BLaER1 treated with 17β-estradiol and CSF1 and Interleukin-3, amounts not matched to agents 10 nM and 100 nM (cell line): ENCODE measurements at regions not wholly inside any gene's neighbourhood (a gene's known extent, or its start where the extent isn't known, plus 50 kb on each side); places are given as distances from the start of the nearest gene placed in this dataset.
"Not testable (repeated sequence)": the region's sequence is repeated elsewhere in the genome, so short reads cannot be mapped to it uniquely, and the experiment has no call there.

Experiments used
- H3K27ac ChIP-seq, 11 experiments: shearing (Covaris generic); formaldehyde crosslinking; 2 replicates each; pipeline ENCODE4 v1.8.1; 2022
- H3K27me3 ChIP-seq, 11 experiments: shearing (Covaris generic); formaldehyde crosslinking; 2 replicates each; pipeline ENCODE4 v1.8.1; 2022
- H3K36me3 ChIP-seq, 11 experiments: shearing (Covaris generic); formaldehyde crosslinking; 2 replicates each; pipeline ENCODE4 v1.8.1; 2022
- H3K4me1 ChIP-seq, 10 experiments: shearing (Covaris generic); formaldehyde crosslinking; 2 replicates each; pipeline ENCODE4 v1.8.1; 2022
- H3K4me2 ChIP-seq, 11 experiments: shearing (Covaris generic); formaldehyde crosslinking; 2 replicates each; pipeline ENCODE4 v1.8.1; 2022
- H3K4me3 ChIP-seq, 10 experiments: shearing (Covaris generic); formaldehyde crosslinking; 2 replicates each; pipeline ENCODE4 v1.8.1; 2022
- H3K9ac ChIP-seq, 11 experiments: shearing (Covaris generic); formaldehyde crosslinking; 2 replicates each; pipeline ENCODE4 v1.8.1; 2022
- H3K9me3 ChIP-seq, 11 experiments: shearing (Covaris generic); formaldehyde crosslinking; replicated peaks in 1 of 11; 2 replicates each; pipeline ENCODE4 v1.8.1; 2022
- H4K20me1 ChIP-seq, 11 experiments: shearing (Covaris generic); formaldehyde crosslinking; 2 replicates each; pipeline ENCODE4 v1.8.1; 2022
- Cebpa-rat ChIP-seq, 11 experiments: shearing (Covaris generic); IDR thresholded peaks; 2 replicates each; pipeline ENCODE4 v1.8.1; 2022

DNA sequence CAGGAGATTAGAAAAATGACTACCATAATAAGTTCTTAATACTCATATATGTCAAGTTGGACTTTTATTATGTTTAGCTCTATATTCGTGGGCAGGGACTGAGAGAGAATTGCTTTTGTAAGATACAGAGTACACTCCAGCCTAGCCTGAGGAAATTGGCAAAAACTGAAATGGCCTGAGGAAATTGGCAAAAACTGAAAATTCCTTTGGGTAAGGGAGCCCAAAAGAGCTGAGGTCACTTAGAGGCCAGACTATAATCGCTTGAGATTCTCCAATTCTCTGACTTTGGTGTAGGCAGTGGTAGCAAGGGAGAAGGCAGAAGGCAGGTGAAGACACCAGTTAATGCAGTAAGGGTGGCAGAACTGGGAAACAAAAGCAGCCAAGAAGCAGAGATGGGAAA is 124.5 kb upstream of the HCCS start:
- Histone ChIP-seq H3K36me3 (no peaks in the 10 kb centered on the region), H3K9me3 (no peaks in the 10 kb centered on the region), H3K4me1 (no peaks in the 10 kb centered on the region), H3K27ac (no peak overlapping the region), H4K20me1 (no peaks in the 10 kb centered on the region; a peak in 1 of 22 replicates), H3K4me3 (no peak overlapping the region), H3K9ac (no peak overlapping the region), H3K4me2 (no peak overlapping the region), H3K27me3 (peaks cover 81 to 100% (median 100%) of the 10 kb centered on the region in 11 experiments)
- no peak for TF ChIP-seq Cebpa-rat (IDR thresholded peaks at IDR 0.05)

DNA sequence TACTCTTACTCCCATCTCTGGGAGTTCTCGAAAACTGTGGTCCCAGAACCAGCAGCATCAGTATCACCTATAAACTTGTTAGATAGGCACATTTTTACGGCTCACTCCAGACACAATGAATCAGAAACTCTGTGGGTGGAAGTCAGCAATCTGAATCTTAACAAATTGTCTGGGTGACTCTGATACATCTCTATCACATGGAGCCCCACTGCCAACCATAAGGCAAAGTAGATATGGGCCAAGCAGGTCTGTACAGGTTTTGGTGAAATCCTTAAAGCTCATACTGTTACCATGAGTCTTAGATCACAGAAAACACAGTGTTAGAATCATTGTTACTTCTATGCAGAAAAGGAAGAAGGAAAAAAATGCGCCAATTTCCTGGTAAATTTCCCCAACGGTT is 122.5 kb upstream of the HCCS start:
- no peak for TF ChIP-seq Cebpa-rat (IDR thresholded peaks at IDR 0.05)
- H3K36me3 ChIP-seq, result no peaks in the 10 kb centered on the region
- H3K4me3 ChIP-seq, result no peak overlapping the region
- no peak overlapping the region for H3K4me2 ChIP-seq
- no peaks in the 10 kb centered on the region for H4K20me1 ChIP-seq
- no peak overlapping the region for H3K9ac ChIP-seq
- peaks cover 90 to 100% (median 100%) of the 10 kb centered on the region in 11 experiments for H3K27me3 ChIP-seq
- no peaks in the 10 kb centered on the region for H3K9me3 ChIP-seq
- H3K4me1 ChIP-seq, result no peaks in the 10 kb centered on the region
- H3K27ac ChIP-seq, result no peak overlapping the region

DNA sequence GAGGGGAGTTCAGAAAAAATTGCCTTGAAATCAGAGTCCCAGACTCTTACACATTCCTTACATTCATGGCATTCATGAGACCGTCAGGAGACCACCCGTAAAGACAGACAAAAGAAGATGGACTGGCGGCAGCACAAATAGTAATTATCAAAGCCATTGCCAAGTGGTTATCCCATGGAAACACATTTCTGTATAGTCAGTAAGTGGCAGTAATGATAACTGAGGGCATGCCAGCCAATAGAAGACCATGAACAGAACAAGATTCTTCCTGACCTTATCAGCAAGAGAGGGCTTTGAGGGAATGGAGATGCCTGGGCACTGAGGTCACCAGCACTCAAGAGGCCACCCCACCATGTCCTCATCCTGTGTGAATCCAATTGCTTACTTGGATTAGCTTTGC is 121.7 kb upstream of the HCCS start:
- no peaks in the 10 kb centered on the region for H3K36me3 ChIP-seq
- no peak overlapping the region for H3K27ac ChIP-seq
- H3K27me3 ChIP-seq, result peaks cover 86 to 100% (median 98%) of the 10 kb centered on the region in 11 experiments
- TF ChIP-seq Cebpa-rat (IDR thresholded peaks at IDR 0.05), result no peak
- H4K20me1 ChIP-seq, result no peaks in the 10 kb centered on the region
- H3K9me3 ChIP-seq, result no peaks in the 10 kb centered on the region
- no peak overlapping the region for H3K9ac ChIP-seq
- no peaks in the 10 kb centered on the region for H3K4me1 ChIP-seq
- H3K4me3 ChIP-seq, result no peak overlapping the region
- no peak overlapping the region for H3K4me2 ChIP-seq

DNA sequence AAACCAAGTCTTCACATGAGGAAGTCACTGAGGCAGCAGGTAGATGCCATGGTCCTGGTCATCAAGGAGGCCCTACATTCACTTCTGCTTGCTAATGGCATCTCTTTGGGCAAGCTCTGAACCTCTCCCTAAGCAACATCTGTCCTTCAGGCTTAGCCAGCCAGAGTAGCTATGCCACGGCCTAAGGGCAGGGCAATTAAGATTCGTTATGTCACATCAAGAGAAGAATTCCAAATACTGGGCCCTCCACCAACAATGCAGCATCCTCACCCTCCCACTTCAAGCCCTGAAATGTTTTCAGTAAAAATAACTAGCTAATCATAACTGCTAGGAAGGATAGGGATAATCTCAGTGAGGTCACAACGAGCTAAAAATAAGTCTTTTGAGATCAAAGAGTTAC is 120.7 kb upstream of the HCCS start:
- Histone ChIP-seq H3K4me1 (no peaks in the 10 kb centered on the region), H4K20me1 (no peaks in the 10 kb centered on the region), H3K36me3 (no peaks in the 10 kb centered on the region), H3K9ac (no peak overlapping the region), H3K27ac (no peak overlapping the region), H3K9me3 (no peaks in the 10 kb centered on the region), H3K27me3 (peaks cover 78 to 97% (median 92%) of the 10 kb centered on the region in 11 experiments), H3K4me2 (no peak overlapping the region), H3K4me3 (no peak overlapping the region)
- TF ChIP-seq Cebpa-rat (IDR thresholded peaks at IDR 0.05), result no peak

DNA sequence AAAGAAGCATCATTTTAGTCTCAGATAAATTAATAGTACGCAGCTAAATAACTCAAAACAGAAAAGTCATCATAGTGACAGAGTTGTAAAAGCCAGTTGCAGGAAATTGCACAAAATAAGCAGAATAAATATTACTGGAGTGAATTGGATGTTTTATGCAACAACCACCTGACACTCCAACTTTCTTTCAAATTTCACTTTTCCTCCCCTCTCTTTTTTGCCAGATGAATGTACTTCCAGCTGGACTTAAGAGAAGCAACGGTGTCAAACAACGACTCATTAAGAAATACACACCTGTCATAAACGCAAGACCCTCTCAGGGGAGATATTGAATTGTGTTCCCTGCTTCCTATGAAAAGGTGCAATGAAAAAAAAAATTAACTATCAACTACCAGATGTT is 120.2 kb upstream of the HCCS start:
- H3K27ac ChIP-seq, result no peak overlapping the region
- H3K9ac ChIP-seq, result no peak overlapping the region
- H3K4me2 ChIP-seq, result no peak overlapping the region
- no peaks in the 10 kb centered on the region for H3K9me3 ChIP-seq
- no peaks in the 10 kb centered on the region for H4K20me1 ChIP-seq
- H3K4me1 ChIP-seq, result no peaks in the 10 kb centered on the region
- no peak overlapping the region for H3K4me3 ChIP-seq
- no peak for TF ChIP-seq Cebpa-rat (IDR thresholded peaks at IDR 0.05)
- no peaks in the 10 kb centered on the region for H3K36me3 ChIP-seq
- peaks cover 75 to 93% (median 88%) of the 10 kb centered on the region in 11 experiments for H3K27me3 ChIP-seq

DNA sequence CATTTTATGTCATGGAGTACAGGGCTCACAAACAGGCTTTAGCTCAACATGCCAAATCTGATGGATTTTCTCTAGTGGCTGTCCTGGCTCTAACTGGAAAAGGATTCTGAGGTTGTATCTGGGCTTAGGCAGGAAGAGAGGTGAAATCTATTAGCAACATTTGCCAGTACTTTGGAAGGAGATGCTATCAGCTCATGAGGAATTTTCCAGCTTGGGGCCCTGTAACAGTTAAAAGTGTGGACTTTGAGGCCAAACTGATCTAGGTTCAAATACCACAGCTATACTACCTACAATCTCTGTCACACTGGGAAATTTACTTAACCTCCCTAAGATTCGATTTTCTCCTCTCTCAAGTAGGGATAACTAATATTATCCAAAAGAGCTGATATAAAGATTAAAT is 119.0 kb upstream of the HCCS start:
- TF ChIP-seq Cebpa-rat (IDR thresholded peaks at IDR 0.05), result no peak
- Histone ChIP-seq H3K9me3 (no peaks in the 10 kb centered on the region), H3K27ac (no peak overlapping the region), H3K36me3 (no peaks in the 10 kb centered on the region), H3K4me3 (no peak overlapping the region), H3K27me3 (peaks cover 74 to 93% (median 88%) of the 10 kb centered on the region in 11 experiments), H4K20me1 (no peaks in the 10 kb centered on the region), H3K4me1 (no peaks in the 10 kb centered on the region), H3K9ac (no peak overlapping the region), H3K4me2 (no peak overlapping the region)

DNA sequence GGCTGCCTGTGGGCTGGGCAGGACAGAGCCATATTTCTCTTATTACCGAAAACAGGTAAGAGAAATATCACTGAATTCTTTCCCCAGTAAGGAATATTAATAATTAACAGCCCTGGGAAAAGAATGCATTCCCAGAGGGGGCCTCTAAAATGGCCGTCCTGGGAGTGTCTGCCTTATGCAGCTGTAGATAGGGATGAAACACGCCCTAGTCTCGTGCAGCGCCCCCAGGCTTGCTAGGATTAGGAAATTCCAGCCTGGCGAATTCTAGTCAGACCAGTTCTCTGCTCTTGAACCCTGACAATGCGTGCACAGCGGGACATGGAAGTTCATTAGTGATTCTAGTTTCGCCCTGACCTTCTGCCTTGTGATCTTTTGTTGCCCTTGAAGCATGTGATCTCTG is 104.1 kb upstream of the HCCS start:
- H3K4me3 ChIP-seq, H4K20me1 ChIP-seq, H3K27ac ChIP-seq, H3K36me3 ChIP-seq, H3K9ac ChIP-seq, H3K4me2 ChIP-seq: not testable (repeated sequence)
- H3K4me1 ChIP-seq, result peaks cover 0 to 13% (median 6%) of the 10 kb centered on the region in 10 experiments; a peak in 8 of 20 replicates
- H3K27me3 ChIP-seq, result peaks cover 72 to 97% (median 91%) of the 10 kb centered on the region in 11 experiments
- H3K9me3 ChIP-seq, result peaks cover 0 to 10% (median 0%) of the 10 kb centered on the region in 11 experiments; a peak in 3 of 22 replicates

DNA sequence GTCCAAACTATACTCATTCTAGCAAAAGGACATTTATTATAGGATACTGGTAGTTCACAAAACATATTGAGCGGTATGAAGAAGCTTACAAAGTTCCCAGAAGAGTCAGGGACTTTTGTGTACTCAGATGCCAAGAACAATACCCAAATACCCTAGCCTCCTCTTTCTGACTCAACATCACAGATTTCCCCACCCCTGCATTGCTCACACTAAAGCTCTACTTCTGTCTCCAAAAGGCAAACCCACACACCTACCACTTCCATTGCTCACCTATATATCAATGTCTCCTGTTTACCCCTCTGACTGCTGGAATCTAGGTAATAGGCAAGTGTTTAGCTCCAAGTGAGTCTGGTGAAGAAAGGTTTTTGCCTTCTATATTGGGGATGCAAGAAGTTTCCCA is 100.7 kb upstream of the HCCS start:
- Histone ChIP-seq H3K9ac (no peak overlapping the region), H3K4me1 (peaks cover 0 to 13% (median 6%) of the 10 kb centered on the region in 10 experiments; a peak in 8 of 20 replicates), H3K9me3 (peaks cover 0 to 10% (median 0%) of the 10 kb centered on the region in 11 experiments; a peak in 3 of 22 replicates), H3K36me3 (no peaks in the 10 kb centered on the region), H3K4me3 (no peak overlapping the region), H3K27ac (no peak overlapping the region), H3K4me2 (peak overlapping the region in 7 of 11 experiments; percentile 13 to 43 (median 22); a peak in 9 of 22 replicates), H4K20me1 (no peaks in the 10 kb centered on the region), H3K27me3 (peaks cover 94 to 100% (median 100%) of the 10 kb centered on the region in 11 experiments)
- no peak for TF ChIP-seq Cebpa-rat (IDR thresholded peaks at IDR 0.05)

DNA sequence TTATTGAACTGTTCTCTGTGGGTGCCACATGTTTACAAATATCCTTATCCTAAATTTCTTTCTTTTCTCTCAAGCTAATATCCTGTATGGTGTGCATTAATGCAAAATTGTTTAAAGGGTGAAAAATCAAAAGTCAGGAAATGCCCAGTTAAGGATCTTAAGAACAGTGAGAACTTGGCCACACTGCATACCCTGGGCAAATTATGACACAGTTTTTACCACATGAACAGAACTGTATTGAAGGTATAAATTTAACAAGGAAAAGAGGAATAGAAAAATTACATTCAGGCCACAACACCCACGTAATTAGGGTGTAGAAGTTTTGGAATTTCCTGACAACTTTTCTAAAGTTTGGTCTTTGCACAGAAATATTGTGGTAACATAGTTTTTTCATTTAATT is 94.4 kb upstream of the HCCS start:
- no peak for TF ChIP-seq Cebpa-rat (IDR thresholded peaks at IDR 0.05)
- Histone ChIP-seq H3K9ac (no peak overlapping the region), H3K9me3 (0 out of 22 replicates have a peak, but pooled peaks cover 0 to 5% (median 0%) of the 10 kb centered on the region in 11 experiments), H4K20me1 (no peaks in the 10 kb centered on the region), H3K4me3 (no peak overlapping the region), H3K4me1 (peaks cover 0 to 15% (median 0%) of the 10 kb centered on the region in 10 experiments; a peak in 4 of 20 replicates), H3K4me2 (peak overlapping the region in 4 of 11 experiments; percentile 7 to 40 (median 10); a peak in 5 of 22 replicates), H3K27ac (no peak overlapping the region), H3K27me3 (peaks cover 55 to 63% (median 58%) of the 10 kb centered on the region in 11 experiments), H3K36me3 (no peaks in the 10 kb centered on the region)

DNA sequence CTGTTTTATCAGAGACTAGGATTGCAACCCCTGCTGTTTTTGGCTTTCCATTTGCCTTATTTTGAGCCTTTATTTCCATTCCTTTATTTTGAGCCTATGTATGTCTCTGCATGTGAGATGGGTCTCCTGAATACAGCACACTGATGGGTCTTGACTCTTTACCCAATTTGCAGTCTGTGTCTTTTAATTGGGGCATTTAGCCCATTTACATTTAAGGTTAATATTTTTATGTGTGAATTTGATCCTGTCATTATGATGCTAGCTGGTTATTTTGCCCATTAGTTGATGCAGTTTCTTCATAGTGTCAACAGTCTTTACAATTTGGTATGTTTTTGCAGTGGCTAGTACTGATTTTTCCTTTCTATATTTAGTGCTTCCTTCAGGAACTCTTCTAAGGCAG is 88.5 kb upstream of the HCCS start:
- Histone ChIP-seq H3K9me3 (peaks cover 0 to 28% (median 11%) of the 10 kb centered on the region in 11 experiments; a peak in 12 of 22 replicates), H3K27me3 (peaks cover 27 to 53% (median 41%) of the 10 kb centered on the region in 11 experiments; a peak in 21 of 22 replicates)
- H3K36me3 ChIP-seq, H3K4me2 ChIP-seq, H3K4me3 ChIP-seq, H3K4me1 ChIP-seq, H4K20me1 ChIP-seq, H3K27ac ChIP-seq, H3K9ac ChIP-seq: not testable (repeated sequence)
